ENCODE measurements at regions not wholly inside any gene's neighbourhood (a gene's known extent, or its start where the extent isn't known, plus 50 kb on each side); places are given as distances from the start of the nearest gene placed in this dataset.

DNA sequence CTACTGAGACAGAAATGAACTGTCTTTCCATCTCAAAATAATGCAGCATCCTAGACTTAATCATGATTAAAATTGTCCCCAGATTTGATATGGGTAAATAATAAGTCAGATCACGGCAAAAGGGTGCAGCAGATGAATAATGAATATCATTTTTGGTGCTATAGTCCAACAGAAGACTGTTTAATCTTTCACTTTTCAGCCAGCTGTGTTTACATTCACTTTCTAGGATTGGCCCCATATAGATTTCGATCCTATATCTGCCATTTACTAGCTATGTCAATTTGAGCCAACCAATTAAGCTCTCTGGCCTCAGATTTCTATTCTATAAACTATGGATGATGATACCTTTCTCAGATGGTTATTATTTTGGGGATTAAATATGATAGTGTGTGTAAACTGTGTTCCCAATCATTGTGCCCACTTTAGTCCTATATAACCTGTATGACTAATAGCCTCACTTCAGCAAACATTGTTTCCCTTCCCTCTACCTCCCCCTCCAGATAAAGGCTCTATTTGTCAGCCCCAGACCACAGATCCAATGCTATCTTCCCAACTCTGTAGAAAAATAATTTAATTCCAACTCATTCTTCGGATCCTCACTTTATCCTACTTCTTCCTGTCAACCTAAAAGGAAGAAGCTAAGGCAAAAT lies 53.6 kb upstream of the NT5E start:
- TF ChIP-seq CTCF (IDR thresholded peaks at IDR 0.05), result no peak
- peak; percentile 72 for ATAC-seq
- H3K36me3 ChIP-seq (ENCODE audit: low read depth), result no peaks in the 10 kb centered on the region
- intact Hi-C loops (cut with DNase I, micrococcal nuclease), result no loop called here
- H3K4me1 ChIP-seq (ENCODE audit: low read depth), result peaks cover 1% of the 10 kb centered on the region
- no peak for DNase-seq
- no peak overlapping the region for H3K4me3 ChIP-seq
- H3K9me3 ChIP-seq, result no peaks in the 10 kb centered on the region

DNA sequence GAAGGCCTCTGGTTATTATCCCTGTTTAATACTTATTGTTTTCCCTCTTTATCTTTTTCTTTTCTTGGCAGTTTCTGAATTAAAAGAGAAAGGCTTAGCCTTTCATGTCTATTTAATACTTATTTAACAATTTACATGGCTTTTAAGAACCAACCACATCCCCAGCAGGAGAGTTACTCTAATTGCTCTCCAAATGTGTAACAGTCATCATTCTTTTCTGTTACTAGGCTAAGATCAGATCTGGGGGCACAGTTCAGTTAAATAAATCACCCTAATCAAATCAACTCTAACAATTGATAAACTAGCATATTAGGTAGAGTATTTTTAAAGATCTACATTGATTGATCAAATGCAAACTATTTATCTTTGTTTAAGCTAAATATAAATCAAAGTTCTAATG lies 54.1 kb upstream of the NT5E start:
- intact Hi-C loops (cut with DNase I, micrococcal nuclease), result no loop called here
- Histone ChIP-seq H3K36me3 (ENCODE audit: low read depth) (no peaks in the 10 kb centered on the region), H3K4me3 (no peak overlapping the region), H3K4me1 (ENCODE audit: low read depth) (peaks cover 7% of the 10 kb centered on the region), H3K9me3 (no peaks in the 10 kb centered on the region)
- ATAC-seq (no peak), DNase-seq (no peak)
- no peak for TF ChIP-seq CTCF (IDR thresholded peaks at IDR 0.05)

- Histone ChIP-seq H3K36me3 (ENCODE audit: low read depth) (no peaks in the 10 kb centered on the region), H3K9me3 (no peaks in the 10 kb centered on the region), H3K4me1 (ENCODE audit: low read depth) (peaks cover 7% of the 10 kb centered on the region), H3K4me3 (no peak overlapping the region)
- intact Hi-C loops (cut with DNase I, micrococcal nuclease), result no loop called here
- no peak for TF ChIP-seq CTCF (IDR thresholded peaks at IDR 0.05)
- ATAC-seq (no peak), DNase-seq (no peak)
Observed at GRCh38 chr6:85394853-85395538, 54.9 kb upstream of the NT5E start.

DNA sequence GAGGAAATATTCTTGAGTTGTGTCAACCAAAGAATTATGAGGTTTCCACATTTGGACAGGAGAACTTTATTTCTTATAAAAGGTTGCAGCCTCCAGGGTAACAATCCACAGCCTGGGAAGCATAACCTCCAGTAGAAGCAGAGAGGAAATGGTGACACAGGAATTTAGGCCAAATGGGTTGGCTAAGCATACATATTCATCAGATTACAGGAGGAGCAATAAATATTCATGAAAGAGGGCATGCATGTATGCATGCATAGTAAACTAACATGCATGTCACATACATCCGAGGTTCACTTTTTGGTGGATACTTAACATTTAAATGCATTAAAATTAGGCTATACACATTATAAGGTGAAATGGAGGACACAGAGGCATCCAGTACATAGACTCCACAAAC lies 55.7 kb upstream of the NT5E start:
- Histone ChIP-seq H3K4me3 (no peak overlapping the region), H3K4me1 (ENCODE audit: low read depth) (peaks cover 11% of the 10 kb centered on the region), H3K9me3 (no peaks in the 10 kb centered on the region), H3K36me3 (ENCODE audit: low read depth) (no peaks in the 10 kb centered on the region)
- no peak for TF ChIP-seq CTCF (IDR thresholded peaks at IDR 0.05)
- no peak for DNase-seq
- intact Hi-C loops (cut with DNase I, micrococcal nuclease), result no loop called here
- no peak for ATAC-seq

DNA sequence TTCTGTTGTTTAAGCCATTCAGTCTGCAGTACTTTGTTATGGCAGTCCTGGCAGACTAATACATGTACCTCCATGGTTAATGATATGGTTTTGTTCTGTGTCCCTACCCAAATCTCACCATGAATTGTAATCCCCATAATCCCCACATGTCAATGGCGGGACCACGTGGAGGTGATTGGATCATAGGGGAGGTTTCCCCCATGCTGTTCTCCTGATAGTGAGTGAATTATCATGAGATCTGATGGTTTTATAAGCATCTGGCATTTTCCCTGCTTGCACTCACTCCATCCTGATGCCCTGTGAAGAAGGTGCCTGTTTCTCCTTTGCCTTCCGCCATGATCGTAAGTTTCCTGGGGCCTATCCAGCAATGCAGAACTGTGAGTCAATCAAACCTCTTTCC lies 57.5 kb upstream of the NT5E start:
- no peak for ATAC-seq

More for the DNA sequence above, 57.5 kb upstream of the NT5E start:
- H3K4me1 ChIP-seq (ENCODE audit: low read depth), result peaks cover 11% of the 10 kb centered on the region
- no peak for DNase-seq
- no peaks in the 10 kb centered on the region for H3K9me3 ChIP-seq
- intact Hi-C loops (cut with DNase I, micrococcal nuclease), result no loop called here
- TF ChIP-seq CTCF (IDR thresholded peaks at IDR 0.05), result no peak
- H3K4me3 ChIP-seq, result no peak overlapping the region
- H3K36me3 ChIP-seq (ENCODE audit: low read depth), result no peaks in the 10 kb centered on the region
